ENCODE measurements at regions not wholly inside any gene's neighbourhood (a gene's known extent, or its start where the extent isn't known, plus 50 kb on each side); places are given as distances from the start of the nearest gene placed in this dataset.

GRCh38 chr13:63999614-64000305 lies 2584.1 kb upstream of the PCDH20 start:
- H3K27ac Mint-ChIP-seq: no peak overlapping the region
- H3K27me3 Mint-ChIP-seq (ENCODE audit: insufficient read depth): no peaks in the 10 kb centered on the region
- no peak overlapping the region for H3K4me3 Mint-ChIP-seq
- peaks cover 5% of the 10 kb centered on the region for H3K9me3 Mint-ChIP-seq
- H3K4me1 Mint-ChIP-seq (ENCODE audit: low read depth): no peaks in the 10 kb centered on the region
- no peak for DNase-seq
- TF ChIP-seq CTCF (IDR thresholded peaks at IDR 0.05): no peak
- H3K36me3 Mint-ChIP-seq (ENCODE audit: low read depth): no peaks in the 10 kb centered on the region

- Mint-ChIP-seq H3K27ac (no peak overlapping the region), H3K4me3 (no peak overlapping the region), H3K9me3 (no peaks in the 10 kb centered on the region; the same call in 1 of the 2 replicates), H3K36me3 (ENCODE audit: low read depth) (no peaks in the 10 kb centered on the region), H3K4me1 (ENCODE audit: low read depth) (no peaks in the 10 kb centered on the region), H3K27me3 (ENCODE audit: insufficient read depth) (no peaks in the 10 kb centered on the region)
- no peak for TF ChIP-seq CTCF (IDR thresholded peaks at IDR 0.05)
- DNase-seq: no peak
Observed at GRCh38 chr13:63983366-63983765, 2567.7 kb upstream of the PCDH20 start.

- DNase-seq: no peak
- H3K4me1 Mint-ChIP-seq (ENCODE audit: low read depth): peaks cover 8% of the 10 kb centered on the region; the same call in 1 of the 2 replicates
- no peak overlapping the region for H3K4me3 Mint-ChIP-seq
- H3K9me3 Mint-ChIP-seq: no peaks in the 10 kb centered on the region; the same call in 1 of the 2 replicates
- no peak for TF ChIP-seq CTCF (IDR thresholded peaks at IDR 0.05)
- H3K27me3 Mint-ChIP-seq (ENCODE audit: insufficient read depth): no peaks in the 10 kb centered on the region
- H3K27ac Mint-ChIP-seq: no peak overlapping the region
- H3K36me3 Mint-ChIP-seq (ENCODE audit: low read depth): no peaks in the 10 kb centered on the region
Observed at GRCh38 chr13:63979951-63980350, 2564.3 kb upstream of the PCDH20 start.

DNA sequence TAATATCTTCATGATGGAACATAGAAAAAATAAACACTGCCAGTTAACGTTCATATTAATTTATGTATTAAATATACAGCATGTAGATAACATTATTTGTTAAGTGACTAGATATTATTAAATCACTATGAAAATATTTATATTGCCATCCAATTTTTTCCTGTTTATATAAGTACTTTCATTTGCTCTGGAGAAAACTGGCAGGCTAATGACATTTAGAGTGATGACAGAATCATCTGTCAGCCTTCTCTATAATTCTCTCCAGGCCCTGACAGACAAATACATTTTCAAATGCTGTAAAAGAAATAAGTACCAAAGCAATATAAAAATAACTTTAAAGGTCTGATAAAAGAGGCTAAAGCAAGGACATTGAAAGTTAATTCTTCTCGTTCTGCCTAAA lies 2556.7 kb upstream of the PCDH20 start:
- peaks cover 4% of the 10 kb centered on the region; the same call in 1 of the 2 replicates for H3K4me1 Mint-ChIP-seq (ENCODE audit: low read depth)
- H3K4me3 Mint-ChIP-seq: no peak overlapping the region
- no peak for DNase-seq
- no peak for TF ChIP-seq CTCF (IDR thresholded peaks at IDR 0.05)
- H3K27me3 Mint-ChIP-seq (ENCODE audit: insufficient read depth): peaks cover 1% of the 10 kb centered on the region; the same call in 1 of the 2 replicates
- no peaks in the 10 kb centered on the region for H3K36me3 Mint-ChIP-seq (ENCODE audit: low read depth)
- no peak overlapping the region for H3K27ac Mint-ChIP-seq
- no peaks in the 10 kb centered on the region; the same call in 1 of the 2 replicates for H3K9me3 Mint-ChIP-seq

DNA sequence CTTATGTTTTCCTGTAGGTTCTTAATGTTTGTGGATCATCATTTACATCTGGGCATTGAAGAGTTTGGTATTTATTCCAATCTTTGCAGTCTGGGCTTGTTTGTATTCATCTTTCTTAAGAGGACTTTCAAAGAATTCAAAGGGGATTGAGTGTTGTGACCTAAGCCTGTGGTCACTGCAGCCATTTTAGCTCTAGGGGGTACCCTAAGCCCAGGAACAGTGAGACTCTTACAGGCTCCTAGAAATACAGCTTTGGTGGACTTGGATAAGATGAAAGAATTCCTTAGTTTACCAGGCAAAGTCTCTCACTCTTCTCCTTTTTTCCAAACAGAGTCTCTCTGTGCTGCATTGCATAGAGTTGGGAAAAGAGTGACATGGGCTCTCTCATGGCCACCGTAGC lies 2539.0 kb upstream of the PCDH20 start:
- H3K27ac Mint-ChIP-seq: no peak overlapping the region

More for the DNA sequence above, 2539.0 kb upstream of the PCDH20 start:
- Mint-ChIP-seq H3K36me3 (ENCODE audit: low read depth) (no peaks in the 10 kb centered on the region), H3K4me3 (no peak overlapping the region), H3K27me3 (ENCODE audit: insufficient read depth) (peaks cover 3% of the 10 kb centered on the region; the same call in 1 of the 2 replicates), H3K4me1 (ENCODE audit: low read depth) (no peaks in the 10 kb centered on the region), H3K9me3 (peaks cover 11% of the 10 kb centered on the region)
- no peak for DNase-seq
- TF ChIP-seq CTCF (IDR thresholded peaks at IDR 0.05): no peak
